Glutamatergic neuron (in vitro differentiated cells): ENCODE measurements at regions not wholly inside any gene's neighbourhood (a gene's known extent, or its start where the extent isn't known, plus 50 kb on each side); places are given as distances from the start of the nearest gene placed in this dataset. TPM values are rescaled to one million over a fixed set of nuclear protein-coding genes. Genes with fewer than 3 reads are reported as not detected.
"Not testable (repeated sequence)": the region's sequence is repeated elsewhere in the genome, so short reads cannot be mapped to it uniquely, and the experiment has no call there.

Experiments
- DNase-seq: peaks from one replicate; pipeline ENCODE4 v3.0.0; 2022
- H3K27ac Mint-ChIP-seq: one replicate; pipeline ENCODE4 v1.8.0; 2020; ENCODE audit warnings: mild to moderate bottlenecking, mixed read lengths, inconsistent platforms; ENCODE audit not compliant: unreplicated experiment
- H3K27me3 Mint-ChIP-seq: one replicate; pipeline ENCODE4 v1.8.0; 2020; ENCODE audit warnings: mild to moderate bottlenecking, moderate library complexity, mixed read lengths, inconsistent platforms; ENCODE audit not compliant: unreplicated experiment
- H3K36me3 Mint-ChIP-seq: one replicate; pipeline ENCODE4 v1.8.0; 2020; ENCODE audit warnings: mild to moderate bottlenecking, mixed read lengths, inconsistent platforms; ENCODE audit not compliant: unreplicated experiment
- H3K4me1 Mint-ChIP-seq: one replicate; pipeline ENCODE4 v1.8.0; 2020; ENCODE audit warnings: mild to moderate bottlenecking, low read depth, mixed read lengths, inconsistent platforms; ENCODE audit not compliant: unreplicated experiment
- H3K4me3 Mint-ChIP-seq: one replicate; pipeline ENCODE4 v1.8.0; 2020; ENCODE audit warnings: mild to moderate bottlenecking, mixed read lengths, inconsistent platforms; ENCODE audit not compliant: unreplicated experiment
- H3K9me3 Mint-ChIP-seq: one replicate; pipeline ENCODE4 v1.8.0; 2020; ENCODE audit warnings: mild to moderate bottlenecking, moderate library complexity, mixed read lengths, inconsistent platforms; ENCODE audit not compliant: unreplicated experiment
- microRNA-seq: library from miRNA; unstranded; fragments of <30 nt; microRNA quantifications from one replicate; pipeline ENCODE4, GENCODE V29; 2020; ENCODE audit not compliant: unreplicated experiment
- TF ChIP-seq, protein P1 (sequence below): fragments of 200-600 bp; sonication (generic); IDR thresholded peaks from one replicate; pipeline ENCODE4 v1.5.0; 2021; ENCODE audit not compliant: partially characterized antibody, unreplicated experiment

GRCh38 chrX:28520786-28521185 lies 66.5 kb upstream of the IL1RAPL1 start:
- DNase-seq, result no peak
- H3K27me3 Mint-ChIP-seq, result no peaks in the 10 kb centered on the region
- H3K4me3 Mint-ChIP-seq, result no peak overlapping the region
- TF ChIP-seq, protein P1, sequence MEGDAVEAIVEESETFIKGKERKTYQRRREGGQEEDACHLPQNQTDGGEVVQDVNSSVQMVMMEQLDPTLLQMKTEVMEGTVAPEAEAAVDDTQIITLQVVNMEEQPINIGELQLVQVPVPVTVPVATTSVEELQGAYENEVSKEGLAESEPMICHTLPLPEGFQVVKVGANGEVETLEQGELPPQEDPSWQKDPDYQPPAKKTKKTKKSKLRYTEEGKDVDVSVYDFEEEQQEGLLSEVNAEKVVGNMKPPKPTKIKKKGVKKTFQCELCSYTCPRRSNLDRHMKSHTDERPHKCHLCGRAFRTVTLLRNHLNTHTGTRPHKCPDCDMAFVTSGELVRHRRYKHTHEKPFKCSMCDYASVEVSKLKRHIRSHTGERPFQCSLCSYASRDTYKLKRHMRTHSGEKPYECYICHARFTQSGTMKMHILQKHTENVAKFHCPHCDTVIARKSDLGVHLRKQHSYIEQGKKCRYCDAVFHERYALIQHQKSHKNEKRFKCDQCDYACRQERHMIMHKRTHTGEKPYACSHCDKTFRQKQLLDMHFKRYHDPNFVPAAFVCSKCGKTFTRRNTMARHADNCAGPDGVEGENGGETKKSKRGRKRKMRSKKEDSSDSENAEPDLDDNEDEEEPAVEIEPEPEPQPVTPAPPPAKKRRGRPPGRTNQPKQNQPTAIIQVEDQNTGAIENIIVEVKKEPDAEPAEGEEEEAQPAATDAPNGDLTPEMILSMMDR, result no peak
- no peaks in the 10 kb centered on the region for H3K36me3 Mint-ChIP-seq
- no peak overlapping the region for H3K27ac Mint-ChIP-seq
- H3K9me3 Mint-ChIP-seq, result no peaks in the 10 kb centered on the region
- no peaks in the 10 kb centered on the region for H3K4me1 Mint-ChIP-seq

DNA sequence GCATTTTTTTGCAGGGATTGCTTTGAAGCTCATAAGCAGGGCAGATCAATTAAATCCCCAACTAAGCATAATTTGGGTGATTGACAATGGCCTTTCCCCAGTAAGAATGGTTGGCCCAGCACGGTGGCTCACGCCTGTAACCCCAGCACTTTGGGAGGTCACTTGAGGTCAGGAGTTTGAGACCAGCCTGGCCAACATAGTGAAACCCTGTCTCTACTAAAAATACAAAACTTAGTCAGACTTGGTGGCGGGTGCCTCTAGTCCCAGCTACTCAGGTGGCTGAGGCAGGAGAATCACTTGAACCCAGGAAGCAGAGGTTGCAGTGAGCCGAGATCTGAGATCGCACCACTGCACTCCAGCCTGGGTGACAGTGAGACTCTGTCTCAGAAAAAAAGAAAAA lies 58.9 kb upstream of the IL1RAPL1 start:
- not testable (repeated sequence) for H3K27ac Mint-ChIP-seq, H3K27me3 Mint-ChIP-seq, H3K9me3 Mint-ChIP-seq, H3K4me3 Mint-ChIP-seq, H3K4me1 Mint-ChIP-seq, H3K36me3 Mint-ChIP-seq, DNase-seq

Small RNAs in the stretch of these regions (microRNA-seq; reads per million reads assigned to microRNA genes)
- gene MIR6134, result not detected
